GM23338 (cell line): ENCODE measurements at regions not wholly inside any gene's neighbourhood (a gene's known extent, or its start where the extent isn't known, plus 50 kb on each side); places are given as distances from the start of the nearest gene placed in this dataset.

ENCODE experiments used
- CREB1 ChIP-seq: fragments of 250-450 bp; sonication (Bioruptor Pico); IDR thresholded peaks from 2 replicates; pipeline ENCODE4 v1.5.0; 2020; ENCODE audit warnings: low read depth, mild to moderate bottlenecking, moderate library complexity
- CTCF ChIP-seq, 2 experiments: fragments of 200-600 bp in 1 of 2; sonication (generic) in 1 of 2; conservative IDR thresholded peaks; 2 replicates each; pipeline versions ENCODE4 v1.5.1 to v1.6.1; 2016 to 2017; ENCODE audit warnings: antibody characterized with exemption in 2 of 2, low read depth in 2 of 2, mild to moderate bottlenecking in 2 of 2, moderate library complexity in 1 of 2
- ETS1 ChIP-seq: IDR thresholded peaks from 2 replicates; pipeline ENCODE4 v1.6.1; 2016; ENCODE audit warnings: antibody characterized with exemption
- EZH2 ChIP-seq: fragments of 200-600 bp; sonication (generic); IDR thresholded peaks from one replicate; pipeline ENCODE4 v1.8.0; 2017; ENCODE audit warnings: antibody characterized with exemption, mild to moderate bottlenecking, low read depth; ENCODE audit not compliant: unreplicated experiment
- EZH2phosphoT487 ChIP-seq: fragments of 200-600 bp; sonication (generic); IDR thresholded peaks from one replicate; pipeline ENCODE4 v1.8.1; 2018; ENCODE audit warnings: antibody characterized with exemption; ENCODE audit not compliant: unreplicated experiment
- JUNB ChIP-seq: IDR thresholded peaks from one replicate; pipeline ENCODE4 v1.6.1; 2016; ENCODE audit warnings: antibody characterized with exemption; ENCODE audit not compliant: unreplicated experiment
- NANOG ChIP-seq: IDR thresholded peaks from 2 replicates; pipeline ENCODE4 v1.6.1; 2016; ENCODE audit warnings: antibody characterized with exemption, borderline replicate concordance
- POLR2AphosphoS5 ChIP-seq: IDR thresholded peaks from 2 replicates; pipeline ENCODE4 v1.6.1; 2016; ENCODE audit warnings: antibody characterized with exemption, low read depth
- REST ChIP-seq: IDR thresholded peaks from one replicate; pipeline ENCODE4 v1.6.1; 2018; ENCODE audit warnings: antibody characterized with exemption; ENCODE audit not compliant: unreplicated experiment
- STAT1 ChIP-seq: IDR thresholded peaks from one replicate; pipeline ENCODE4 v1.6.1; 2016; ENCODE audit warnings: antibody characterized with exemption; ENCODE audit not compliant: unreplicated experiment
- ZNF331 ChIP-seq: fragments of 250-450 bp; sonication (Bioruptor Pico); IDR thresholded peaks from 2 replicates; pipeline ENCODE4 v1.5.0; 2020; ENCODE audit warnings: low read depth, mild to moderate bottlenecking, moderate library complexity

GRCh38 chr5:167766957-167767356 is 524.5 kb upstream of the WWC1 start:
- TF ChIP-seq CTCF (conservative IDR thresholded peaks at IDR 0.05; ENCODE audit: low read depth in 2 of 2) (no peak), JUNB (no peak), POLR2AphosphoS5 (no peak), ZNF331 (CRISPR knock-in tag) (no peak), EZH2phosphoT487 (no peak), EZH2 (no peak), REST (no peak), CREB1 (no peak), NANOG (no peak), ETS1 (no peak), STAT1 (no peak)
